HG02970 (cell line): ENCODE measurements at regions not wholly inside any gene's neighbourhood (a gene's known extent, or its start where the extent isn't known, plus 50 kb on each side); places are given as distances from the start of the nearest gene placed in this dataset.
"Not testable (repeated sequence)": the region's sequence is repeated elsewhere in the genome, so short reads cannot be mapped to it uniquely, and the experiment has no call there.

Experiments
- ATAC-seq: cut with Tn5 transposase; IDR thresholded peaks from one replicate; pipeline ENCODE4 v1.9.1; 2021; ENCODE audit warnings: mild to moderate bottlenecking, moderate library complexity, moderate number of reproducible peaks; ENCODE audit not compliant: unreplicated experiment, low FRiP score

GRCh38 chr5:92956886-92957285, 624.1 kb downstream of the NR2F1-AS1 start:
- ATAC-seq: no peak

GRCh38 chr5:92952243-92952642, 628.8 kb downstream of the NR2F1-AS1 start:
- no peak for ATAC-seq

GRCh38 chr5:92951746-92952145, 629.3 kb downstream of the NR2F1-AS1 start:
- ATAC-seq: no peak

- no peak for ATAC-seq
Measured at GRCh38 chr5:92946546-92946945, 634.5 kb downstream of the NR2F1-AS1 start.

GRCh38 chr5:92945605-92946097, 635.4 kb downstream of the NR2F1-AS1 start:
- no peak for ATAC-seq

DNA sequence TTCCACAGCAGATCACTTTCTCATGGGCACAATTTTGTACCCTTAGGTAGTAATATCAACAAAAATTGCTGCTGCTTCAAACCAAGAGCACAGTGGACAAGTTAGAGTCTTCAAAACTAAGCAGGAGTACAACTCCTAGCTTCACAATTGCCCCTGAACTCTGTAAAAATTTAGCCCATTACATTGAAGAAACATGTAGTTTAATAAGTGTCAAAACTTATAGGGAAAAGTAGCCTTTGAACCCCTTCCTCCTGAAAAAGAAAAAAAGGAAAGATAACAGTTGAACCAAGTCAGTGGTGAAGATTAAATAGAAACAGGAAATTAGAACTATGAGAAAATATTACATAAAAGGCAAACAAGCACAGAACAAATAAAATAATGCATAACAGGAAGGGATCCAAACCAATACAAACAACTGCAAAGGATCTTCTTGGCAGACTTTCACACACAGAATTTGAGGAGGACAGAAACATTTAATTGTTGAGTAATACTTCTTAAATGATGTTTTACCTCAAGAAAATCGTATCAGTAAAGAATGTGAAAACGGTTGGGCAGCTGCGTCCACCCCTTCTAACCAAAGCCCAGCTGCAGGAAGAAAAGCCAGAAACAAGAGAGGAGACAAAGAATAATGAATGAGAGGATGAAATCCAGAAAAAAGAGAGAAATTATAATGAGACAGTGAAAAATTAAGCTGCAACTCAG, 636.0 kb downstream of the NR2F1-AS1 start:
- no peak for ATAC-seq

GRCh38 chr5:92944337-92944736, 636.7 kb downstream of the NR2F1-AS1 start:
- ATAC-seq: no peak

DNA sequence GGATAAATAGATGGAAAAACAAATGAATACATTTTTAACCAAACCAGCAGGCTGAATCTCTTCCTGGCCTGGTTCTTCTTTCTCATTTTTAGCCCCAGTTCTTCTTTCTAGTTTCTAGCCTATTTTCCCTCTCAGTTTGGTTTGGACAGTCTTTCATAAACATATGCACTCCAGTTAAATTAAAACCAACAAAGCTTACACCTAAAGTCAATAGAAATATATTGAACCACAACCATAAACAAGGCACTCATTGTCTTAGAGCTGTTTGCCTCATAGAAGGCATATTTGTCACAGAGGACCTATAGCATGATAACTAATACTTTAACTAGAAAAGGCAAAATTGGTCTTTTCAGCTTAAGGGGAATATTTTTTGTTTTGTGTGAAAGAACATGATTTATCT, 638.3 kb downstream of the NR2F1-AS1 start:
- ATAC-seq: no peak

- ATAC-seq: no peak
Measured at GRCh38 chr5:92941806-92942205, 639.2 kb downstream of the NR2F1-AS1 start.

GRCh38 chr5:92939428-92939827, 641.6 kb downstream of the NR2F1-AS1 start:
- ATAC-seq: no peak

GRCh38 chr5:92937396-92937795, 643.6 kb downstream of the NR2F1-AS1 start:
- ATAC-seq: not testable (repeated sequence)

DNA sequence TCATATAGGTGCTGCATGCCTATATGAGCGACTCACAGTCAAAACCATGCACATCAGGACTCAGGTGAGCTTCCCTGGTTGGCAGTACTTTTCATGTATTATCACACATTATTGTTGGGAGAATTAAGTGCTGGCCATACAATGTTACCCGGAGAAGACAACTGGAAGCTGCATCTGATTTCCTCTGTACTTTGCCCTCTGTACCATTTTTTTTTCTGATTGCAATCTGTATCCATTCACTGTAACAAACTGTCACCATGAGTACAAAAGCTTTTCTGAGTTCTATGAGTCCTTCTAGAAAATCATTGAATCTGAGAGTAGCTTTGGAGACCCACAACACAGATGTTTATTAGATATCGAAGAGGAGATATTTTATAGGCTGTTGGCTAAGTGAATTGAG, 651.0 kb downstream of the NR2F1-AS1 start:
- ATAC-seq: no peak

DNA sequence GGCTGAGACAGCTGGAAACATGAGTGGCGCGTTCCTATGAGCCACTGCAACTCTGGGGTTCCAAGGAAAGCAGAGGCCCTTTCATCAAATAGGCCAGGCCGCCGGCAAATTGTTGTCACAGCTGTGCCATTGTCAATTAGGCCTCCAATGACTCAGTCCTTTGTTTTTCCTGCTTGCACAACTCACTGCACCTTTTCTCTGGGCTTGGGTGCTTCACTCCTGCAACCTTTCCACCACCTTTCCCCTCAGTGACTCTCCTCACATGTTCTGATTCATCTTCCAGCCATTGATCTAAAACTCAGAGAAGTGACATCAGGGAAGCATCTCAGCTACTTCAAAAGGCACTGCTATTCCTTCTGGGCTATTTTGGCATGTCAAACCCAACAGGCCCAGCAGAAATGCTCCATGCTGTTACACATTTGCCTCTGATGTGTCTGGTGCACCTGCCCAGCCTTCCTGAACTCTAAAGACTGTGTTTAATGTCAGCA, 653.7 kb downstream of the NR2F1-AS1 start:
- ATAC-seq: no peak

GRCh38 chr5:92923885-92924284, 657.1 kb downstream of the NR2F1-AS1 start:
- no peak for ATAC-seq

DNA sequence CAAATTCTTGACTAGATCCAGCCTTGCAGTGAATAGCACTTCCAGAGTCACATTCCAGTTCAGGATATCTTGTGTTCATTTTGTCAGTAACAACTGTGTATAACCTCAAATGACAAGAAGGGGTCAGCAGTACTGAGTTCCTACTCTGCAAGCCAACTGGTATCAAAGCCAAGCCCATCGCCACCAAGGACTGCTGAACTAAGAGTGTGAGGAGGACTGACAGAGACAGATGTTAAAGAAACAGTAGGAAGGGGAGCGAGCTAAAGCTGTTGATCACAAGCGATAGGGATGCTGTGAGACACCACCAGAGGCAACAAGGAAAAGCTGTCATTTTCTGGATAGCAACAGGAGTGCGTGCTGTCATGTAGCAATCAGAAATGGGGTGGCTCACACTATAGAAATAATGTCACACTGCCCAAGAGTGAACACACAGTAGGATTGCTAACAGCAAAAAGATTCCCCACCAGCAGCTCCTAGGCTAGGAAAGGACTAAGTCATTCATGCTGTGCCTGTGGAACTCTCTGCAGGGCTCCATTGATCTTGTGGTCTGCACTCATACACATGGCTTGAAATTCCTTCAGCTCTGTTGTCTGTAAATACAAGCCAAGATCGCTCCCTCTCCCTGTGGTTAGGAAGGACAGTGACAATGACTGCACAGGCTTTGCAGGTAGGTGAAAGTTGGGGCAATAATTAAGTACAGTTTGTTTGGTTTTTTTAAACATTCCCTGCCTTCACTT, 658.6 kb downstream of the NR2F1-AS1 start:
- ATAC-seq: no peak

- ATAC-seq: no peak
Measured at GRCh38 chr5:92917044-92917443, 664.0 kb downstream of the NR2F1-AS1 start.

DNA sequence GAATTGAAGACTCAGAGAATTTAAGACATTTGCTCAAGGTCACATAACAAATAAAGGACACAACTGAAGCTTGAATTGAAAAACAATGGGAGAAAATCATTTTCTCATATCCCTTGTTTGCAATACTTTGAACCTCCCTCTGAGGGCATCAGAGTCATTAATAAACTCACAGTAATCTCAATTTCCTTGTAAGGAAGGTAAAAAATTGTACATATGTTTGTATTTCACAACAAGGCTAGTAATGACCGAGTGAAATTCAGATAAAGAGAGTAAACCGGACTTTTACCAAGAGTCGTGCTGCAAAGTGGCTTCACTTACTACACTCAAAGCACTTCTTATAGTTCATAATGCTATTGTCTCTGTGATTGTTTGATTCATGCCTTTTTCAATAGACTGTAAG, 665.0 kb downstream of the NR2F1-AS1 start:
- no peak for ATAC-seq

DNA sequence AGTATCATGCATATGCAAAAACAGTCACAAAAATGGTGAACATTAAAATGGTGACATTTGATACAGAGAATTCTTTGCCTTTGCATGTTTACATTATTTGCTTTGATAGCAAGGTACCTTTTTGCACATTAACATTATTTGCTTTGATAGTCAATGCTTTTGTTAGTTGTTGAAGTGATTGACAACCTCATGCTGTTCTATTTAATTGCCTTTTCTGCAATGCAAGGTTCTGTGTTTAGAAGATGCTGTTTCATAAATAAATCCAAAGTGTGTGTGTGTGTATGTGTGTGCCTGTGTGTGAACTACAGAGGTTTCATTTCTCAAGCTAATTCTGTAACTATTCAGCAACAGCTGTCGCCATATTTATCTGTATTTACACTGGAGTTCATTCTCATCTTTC, 668.7 kb downstream of the NR2F1-AS1 start:
- ATAC-seq: no peak

DNA sequence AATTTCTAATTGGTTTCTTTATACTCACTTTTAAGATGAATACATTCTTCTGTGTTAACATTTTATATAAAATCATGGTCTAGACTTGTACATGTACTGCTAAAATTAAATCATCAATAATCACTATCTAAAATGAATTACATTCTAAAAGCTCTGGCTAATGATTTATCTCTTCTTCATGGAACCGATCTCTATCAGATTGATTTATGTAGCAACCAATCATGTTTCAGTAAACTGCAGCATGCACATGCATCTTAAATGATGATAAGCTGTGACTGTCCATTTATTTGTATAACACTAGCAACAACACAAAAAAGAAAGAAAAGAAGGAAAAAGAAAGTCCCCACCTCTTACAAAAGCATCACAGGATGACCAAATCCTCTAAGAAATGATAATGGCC, 669.2 kb downstream of the NR2F1-AS1 start:
- no peak for ATAC-seq

DNA sequence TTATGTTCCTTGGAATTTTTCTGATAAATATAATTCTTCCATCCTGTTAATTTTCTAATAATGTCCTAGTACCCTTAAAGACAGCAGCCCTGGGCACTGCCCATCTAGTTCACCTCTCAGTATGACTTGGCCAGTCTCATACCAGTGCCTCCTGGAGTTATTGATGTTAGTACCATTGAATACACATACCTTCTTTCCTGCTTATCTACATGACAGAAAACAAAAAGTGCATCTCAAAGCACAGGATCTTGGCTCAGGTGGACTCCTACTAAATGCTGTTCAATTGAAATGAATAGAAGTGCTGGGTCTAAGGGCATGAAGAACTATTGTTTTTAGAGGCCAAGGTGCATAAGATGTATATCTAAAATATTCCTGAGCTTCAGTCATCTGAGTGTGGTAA, 669.7 kb downstream of the NR2F1-AS1 start:
- no peak for ATAC-seq

- no peak for ATAC-seq
Measured at GRCh38 chr5:92909602-92909962, 671.4 kb downstream of the NR2F1-AS1 start.
